ENCODE measurements at regions not wholly inside any gene's neighbourhood (a gene's known extent, or its start where the extent isn't known, plus 50 kb on each side); places are given as distances from the start of the nearest gene placed in this dataset.

DNA sequence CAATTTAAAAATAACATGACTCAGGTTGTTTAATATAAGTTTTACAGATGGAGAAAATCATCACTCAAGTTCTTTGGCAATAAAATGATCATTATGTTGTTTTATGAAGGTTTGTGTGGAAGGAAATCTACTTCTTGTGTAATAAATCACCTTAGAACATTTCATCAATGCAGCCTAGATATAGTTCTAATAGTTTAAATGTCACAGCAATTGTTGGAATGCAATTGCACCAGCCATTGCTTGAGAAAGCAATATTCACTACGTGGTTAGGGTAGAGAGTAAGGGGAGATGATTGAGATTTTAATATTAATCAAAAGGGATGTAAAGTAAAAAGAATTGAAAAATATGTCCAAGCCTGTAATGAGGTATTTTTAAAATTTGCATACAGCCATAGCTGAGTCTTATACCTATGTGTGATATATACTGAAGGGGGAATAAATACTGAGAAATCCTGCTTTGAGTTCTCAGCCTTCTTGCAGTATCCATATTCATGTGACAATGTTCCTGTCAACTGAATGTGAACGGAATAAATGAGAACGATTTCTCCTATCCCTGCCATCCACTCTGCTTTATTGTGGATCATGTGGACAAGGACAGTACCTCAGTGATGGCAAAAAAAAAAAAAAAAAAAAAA, 257.9 kb downstream of the OTOL1 start:
- Histone ChIP-seq H3K79me2 (ENCODE audit: insufficient read depth) (no peaks in the 10 kb centered on the region), H3K9ac (no peak overlapping the region), H3K9me2 (no peaks in the 10 kb centered on the region), H3K4me3 (ENCODE audit: low read depth in 2 of 2, low read length in 1 of 2) (no peak overlapping the region), H3K4me2 (no peak overlapping the region), H3K27ac (ENCODE audit: low read depth in 2 of 2, low read length in 1 of 2) (no peak overlapping the region), H3K9me3 (no peaks in the 10 kb centered on the region), H3K4me1 (ENCODE audit: control insufficient read depth in 1 of 2, insufficient read depth in 2 of 2, low read depth in 1 of 2, low read length in 1 of 2) (no peaks in the 10 kb centered on the region), H3K27me3 (ENCODE audit: insufficient read depth) (no peaks in the 10 kb centered on the region), H4K20me1 (ENCODE audit: insufficient read depth) (no peaks in the 10 kb centered on the region), H3K36me3 (replicated peaks in 1 of 2; ENCODE audit: control insufficient read depth in 1 of 2, insufficient read depth in 2 of 2, low read length in 1 of 2) (no peaks in the 10 kb centered on the region), H2AFZ (ENCODE audit: low read depth) (no peak overlapping the region), H3F3A (replicated peaks; ENCODE audit: insufficient read depth) (no peaks in the 10 kb centered on the region)
- WGBS (ENCODE audit: low lambda C conversion rate) = 24% methylated on average over 3 of the region's 3 CpGs
- ChIA-PET POLR2A (no interaction called here), CTCF (no interaction called here)
- no peak for TF ChIP-seq SIN3A (IDR thresholded peaks at IDR 0.05; ENCODE audit: borderline replicate concordance, low read depth, low read length)
- TF ChIP-seq RXRA (IDR thresholded peaks at IDR 0.05; ENCODE audit: borderline replicate concordance, low read depth) = no peak
- no peak for TF ChIP-seq RCOR1 (IDR thresholded peaks at IDR 0.05; ENCODE audit: low read length)
- no peak for TF ChIP-seq TAF1 (IDR thresholded peaks at IDR 0.05; ENCODE audit: borderline replicate concordance, low read depth, low read length)
- TF ChIP-seq YY1 (IDR thresholded peaks at IDR 0.05; ENCODE audit: low read depth) = no peak
- TF ChIP-seq, protein P1, sequence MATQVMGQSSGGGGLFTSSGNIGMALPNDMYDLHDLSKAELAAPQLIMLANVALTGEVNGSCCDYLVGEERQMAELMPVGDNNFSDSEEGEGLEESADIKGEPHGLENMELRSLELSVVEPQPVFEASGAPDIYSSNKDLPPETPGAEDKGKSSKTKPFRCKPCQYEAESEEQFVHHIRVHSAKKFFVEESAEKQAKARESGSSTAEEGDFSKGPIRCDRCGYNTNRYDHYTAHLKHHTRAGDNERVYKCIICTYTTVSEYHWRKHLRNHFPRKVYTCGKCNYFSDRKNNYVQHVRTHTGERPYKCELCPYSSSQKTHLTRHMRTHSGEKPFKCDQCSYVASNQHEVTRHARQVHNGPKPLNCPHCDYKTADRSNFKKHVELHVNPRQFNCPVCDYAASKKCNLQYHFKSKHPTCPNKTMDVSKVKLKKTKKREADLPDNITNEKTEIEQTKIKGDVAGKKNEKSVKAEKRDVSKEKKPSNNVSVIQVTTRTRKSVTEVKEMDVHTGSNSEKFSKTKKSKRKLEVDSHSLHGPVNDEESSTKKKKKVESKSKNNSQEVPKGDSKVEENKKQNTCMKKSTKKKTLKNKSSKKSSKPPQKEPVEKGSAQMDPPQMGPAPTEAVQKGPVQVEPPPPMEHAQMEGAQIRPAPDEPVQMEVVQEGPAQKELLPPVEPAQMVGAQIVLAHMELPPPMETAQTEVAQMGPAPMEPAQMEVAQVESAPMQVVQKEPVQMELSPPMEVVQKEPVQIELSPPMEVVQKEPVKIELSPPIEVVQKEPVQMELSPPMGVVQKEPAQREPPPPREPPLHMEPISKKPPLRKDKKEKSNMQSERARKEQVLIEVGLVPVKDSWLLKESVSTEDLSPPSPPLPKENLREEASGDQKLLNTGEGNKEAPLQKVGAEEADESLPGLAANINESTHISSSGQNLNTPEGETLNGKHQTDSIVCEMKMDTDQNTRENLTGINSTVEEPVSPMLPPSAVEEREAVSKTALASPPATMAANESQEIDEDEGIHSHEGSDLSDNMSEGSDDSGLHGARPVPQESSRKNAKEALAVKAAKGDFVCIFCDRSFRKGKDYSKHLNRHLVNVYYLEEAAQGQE (IDR thresholded peaks at IDR 0.05; ENCODE audit: low read depth, low read length) = no peak
- TF ChIP-seq, protein P2, sequence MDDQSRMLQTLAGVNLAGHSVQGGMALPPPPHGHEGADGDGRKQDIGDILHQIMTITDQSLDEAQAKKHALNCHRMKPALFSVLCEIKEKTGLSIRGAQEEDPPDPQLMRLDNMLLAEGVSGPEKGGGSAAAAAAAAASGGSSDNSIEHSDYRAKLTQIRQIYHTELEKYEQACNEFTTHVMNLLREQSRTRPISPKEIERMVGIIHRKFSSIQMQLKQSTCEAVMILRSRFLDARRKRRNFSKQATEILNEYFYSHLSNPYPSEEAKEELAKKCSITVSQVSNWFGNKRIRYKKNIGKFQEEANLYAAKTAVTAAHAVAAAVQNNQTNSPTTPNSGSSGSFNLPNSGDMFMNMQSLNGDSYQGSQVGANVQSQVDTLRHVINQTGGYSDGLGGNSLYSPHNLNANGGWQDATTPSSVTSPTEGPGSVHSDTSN (IDR thresholded peaks at IDR 0.05) = no peak
- TF ChIP-seq NFIC (IDR thresholded peaks at IDR 0.05; ENCODE audit: borderline replicate concordance) = no peak
- TF ChIP-seq EZH2phosphoT487 (IDR thresholded peaks at IDR 0.05; ENCODE audit: borderline replicate concordance, low read depth) = no peak
- no peak for TF ChIP-seq MXI1 (IDR thresholded peaks at IDR 0.05; ENCODE audit: low read depth, low read length)
- no peak for TF ChIP-seq FOXJ3 (CRISPR knock-in tag; IDR thresholded peaks at IDR 0.05)
- TF ChIP-seq CHD2 (IDR thresholded peaks at IDR 0.05; ENCODE audit: low read length, partially characterized antibody) = no peak
- DNase-seq = no peak

- POLR2A ChIA-PET = no interaction called here
- Histone ChIP-seq H3K4me3 (ENCODE audit: low read depth in 2 of 2, low read length in 1 of 2) (no peak overlapping the region), H3K4me1 (ENCODE audit: control insufficient read depth in 1 of 2, insufficient read depth in 2 of 2, low read depth in 1 of 2, low read length in 1 of 2) (no peaks in the 10 kb centered on the region), H3K27me3 (ENCODE audit: insufficient read depth) (no peaks in the 10 kb centered on the region), H3K9me2 (no peaks in the 10 kb centered on the region), H3K79me2 (ENCODE audit: insufficient read depth) (no peaks in the 10 kb centered on the region), H4K20me1 (ENCODE audit: insufficient read depth) (no peaks in the 10 kb centered on the region), H3F3A (replicated peaks; ENCODE audit: insufficient read depth) (no peaks in the 10 kb centered on the region), H3K27ac (ENCODE audit: low read depth in 2 of 2, low read length in 1 of 2) (no peak overlapping the region), H3K9ac (no peak overlapping the region), H2AFZ (ENCODE audit: low read depth) (no peak overlapping the region), H3K4me2 (no peak overlapping the region), H3K36me3 (replicated peaks in 1 of 2; ENCODE audit: control insufficient read depth in 1 of 2, insufficient read depth in 2 of 2, low read length in 1 of 2) (no peaks in the 10 kb centered on the region), H3K9me3 (no peaks in the 10 kb centered on the region)
- 19% methylated on average over 2 of the region's 2 CpGs for WGBS (ENCODE audit: low lambda C conversion rate)
- DNase-seq = no peak
- no peak for TF ChIP-seq FOXM1 (IDR thresholded peaks at IDR 0.05; ENCODE audit: low read depth)
- no peak for TF ChIP-seq GABPA (IDR thresholded peaks at IDR 0.05; ENCODE audit: low read depth)
- TF ChIP-seq RXRA (IDR thresholded peaks at IDR 0.05; ENCODE audit: borderline replicate concordance, low read depth) = no peak
- TF ChIP-seq MXI1 (IDR thresholded peaks at IDR 0.05; ENCODE audit: low read depth, low read length) = no peak
- TF ChIP-seq MAX (IDR thresholded peaks at IDR 0.05; ENCODE audit: low read depth) = no peak
- no peak for TF ChIP-seq RFX5 (IDR thresholded peaks at IDR 0.05; ENCODE audit: low read length)
- TF ChIP-seq SMC3 (IDR thresholded peaks at IDR 0.05; ENCODE audit: low read depth, low read length) = no peak
- TF ChIP-seq, protein P3, sequence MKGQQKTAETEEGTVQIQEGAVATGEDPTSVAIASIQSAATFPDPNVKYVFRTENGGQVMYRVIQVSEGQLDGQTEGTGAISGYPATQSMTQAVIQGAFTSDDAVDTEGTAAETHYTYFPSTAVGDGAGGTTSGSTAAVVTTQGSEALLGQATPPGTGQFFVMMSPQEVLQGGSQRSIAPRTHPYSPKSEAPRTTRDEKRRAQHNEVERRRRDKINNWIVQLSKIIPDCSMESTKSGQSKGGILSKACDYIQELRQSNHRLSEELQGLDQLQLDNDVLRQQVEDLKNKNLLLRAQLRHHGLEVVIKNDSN (IDR thresholded peaks at IDR 0.05; ENCODE audit: borderline replicate concordance, low read depth) = no peak
- CTCF ChIA-PET = no interaction called here
Observed at GRCh38 chr3:161759444-161759843, 262.8 kb downstream of the OTOL1 start.
